ENCODE measurements at regions not wholly inside any gene's neighbourhood (a gene's known extent, or its start where the extent isn't known, plus 50 kb on each side); places are given as distances from the start of the nearest gene placed in this dataset.

DNA sequence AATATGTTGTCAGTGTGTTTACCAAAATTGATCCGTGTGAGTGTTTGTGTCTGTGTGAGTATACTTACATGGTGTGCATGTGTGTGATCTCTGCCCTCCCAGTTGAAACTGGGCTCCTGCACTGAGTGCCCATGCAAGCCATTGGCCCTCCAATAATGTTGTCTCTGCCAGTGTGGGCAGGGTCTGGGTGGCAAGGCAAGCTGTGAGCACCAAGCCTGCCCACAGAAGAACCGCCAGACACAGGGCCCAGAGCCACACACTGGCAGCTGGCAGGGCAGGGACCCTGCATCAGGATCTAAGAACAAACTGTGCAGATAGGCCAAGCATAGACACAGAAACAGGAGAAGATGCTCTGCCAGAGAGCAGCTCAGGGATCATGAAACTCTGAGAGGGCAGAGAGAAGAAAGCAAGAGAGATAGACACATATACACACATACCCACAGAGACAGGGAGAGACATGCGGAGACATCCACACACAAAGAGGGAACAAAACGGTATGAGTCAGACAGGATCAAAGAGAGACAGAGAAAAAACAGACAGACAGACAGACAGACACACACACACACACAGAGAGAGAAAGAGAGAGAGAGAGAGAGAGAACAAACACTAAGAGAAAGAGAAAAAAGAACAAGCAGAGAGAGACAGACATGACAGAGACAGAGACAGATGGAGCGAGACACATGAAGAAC, 555.0 kb downstream of the MID1IP1 start:
- no peak for DNase-seq

DNA sequence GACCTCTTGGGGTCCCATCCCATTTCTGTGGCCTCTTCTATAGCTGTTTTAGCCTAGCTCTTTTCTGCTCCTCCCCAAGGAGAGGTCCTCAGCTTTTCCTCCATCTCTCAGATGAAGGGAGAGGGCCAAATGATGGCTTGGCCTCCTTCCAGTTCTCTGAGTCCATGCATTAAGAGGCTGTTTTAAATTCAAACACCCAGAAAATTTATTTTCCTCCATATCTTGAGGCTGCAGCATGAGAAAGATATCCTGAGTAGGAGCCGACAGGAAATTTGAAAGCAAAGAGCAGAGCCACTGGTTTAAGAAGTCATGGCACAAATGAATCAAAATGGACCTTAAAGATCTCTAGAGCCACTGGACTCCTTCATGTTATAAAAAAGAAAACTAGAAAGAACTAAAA, 558.8 kb downstream of the MID1IP1 start:
- DNase-seq, result no peak

DNA sequence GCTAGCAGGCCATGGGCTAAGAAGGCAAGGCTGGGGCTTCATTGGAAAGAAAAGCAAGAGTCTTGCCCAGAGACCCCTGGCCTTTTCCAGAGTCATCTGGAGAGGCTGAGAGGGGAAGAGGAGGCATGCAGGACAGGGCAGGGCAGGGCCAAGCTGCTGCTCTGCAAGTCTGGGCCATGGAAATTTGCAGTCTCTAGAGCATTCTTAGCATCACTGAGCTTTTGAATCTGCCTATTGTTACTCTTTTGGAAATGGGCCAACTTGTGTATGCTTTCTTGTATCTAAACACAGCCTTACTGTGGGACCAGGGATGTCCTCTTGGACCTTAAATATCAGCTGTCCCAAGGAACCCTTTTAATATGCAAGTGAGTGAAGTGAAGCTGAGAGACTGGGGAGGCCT, 560.5 kb downstream of the MID1IP1 start:
- DNase-seq, result no peak

DNA sequence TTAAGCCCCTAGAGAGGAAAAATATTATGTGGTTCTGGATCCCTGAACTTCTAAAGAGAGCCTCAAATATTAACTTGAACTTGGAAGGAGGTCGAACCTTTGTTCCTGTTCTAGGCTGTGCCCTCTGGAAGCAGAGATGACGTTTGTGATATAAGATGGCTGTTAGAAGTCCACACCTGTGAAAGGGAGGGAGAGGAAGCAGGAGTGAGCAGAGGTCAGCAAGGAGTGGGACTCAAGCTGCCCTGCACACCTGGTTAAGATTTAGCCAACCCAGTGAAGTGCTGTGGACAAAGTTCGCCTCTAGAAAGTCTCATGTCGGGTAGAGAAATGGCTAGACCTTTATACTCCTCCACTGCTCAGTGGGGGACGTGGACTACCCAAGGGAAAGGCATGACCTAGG, 566.2 kb downstream of the MID1IP1 start:
- no peak for DNase-seq

- no peak for DNase-seq
These were observed 570.9 kb downstream of the MID1IP1 start for GRCh38 chrX:39372115-39372514.

DNA sequence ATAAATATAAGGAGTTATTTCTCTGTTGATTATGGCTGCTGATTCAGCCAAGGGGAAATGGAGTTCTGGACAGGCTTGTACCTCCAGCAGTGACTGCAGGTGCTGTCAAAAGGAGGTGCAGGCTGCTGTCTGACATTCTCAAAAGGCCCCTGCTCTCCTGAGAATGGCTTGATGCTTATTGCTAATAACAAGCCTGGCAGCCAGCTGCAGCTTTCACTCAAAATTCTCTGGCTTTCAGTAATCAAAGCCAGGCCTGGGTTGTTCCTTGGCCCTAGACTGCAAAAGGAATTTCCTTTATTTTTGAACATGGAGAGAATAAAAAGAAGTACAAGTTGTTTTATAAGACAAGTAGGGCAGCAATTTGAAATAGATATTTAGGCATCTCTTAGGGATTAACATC, 575.9 kb downstream of the MID1IP1 start:
- DNase-seq, result no peak

GRCh38 chrX:39377773-39378172, 576.5 kb downstream of the MID1IP1 start:
- no peak for DNase-seq

DNA sequence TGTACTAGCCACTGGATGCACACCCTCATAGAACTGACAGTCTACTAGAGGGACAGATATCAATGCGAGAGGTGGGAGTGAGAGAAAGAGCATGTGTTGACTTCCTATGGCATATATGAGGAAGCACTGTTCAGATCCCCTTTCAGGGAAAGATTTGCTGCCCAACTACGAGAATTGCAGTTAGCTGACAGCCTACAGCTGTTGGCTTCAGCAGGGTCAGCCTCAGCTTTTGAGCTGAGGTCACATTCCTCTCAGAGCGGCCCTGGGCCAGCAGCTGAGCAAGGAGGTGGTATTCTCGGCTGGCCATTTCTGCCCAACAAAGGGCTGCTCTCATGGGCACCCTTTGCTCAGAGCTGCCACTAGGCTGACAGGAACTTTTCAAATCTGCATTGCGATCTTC, 580.2 kb downstream of the MID1IP1 start:
- no peak for DNase-seq

DNA sequence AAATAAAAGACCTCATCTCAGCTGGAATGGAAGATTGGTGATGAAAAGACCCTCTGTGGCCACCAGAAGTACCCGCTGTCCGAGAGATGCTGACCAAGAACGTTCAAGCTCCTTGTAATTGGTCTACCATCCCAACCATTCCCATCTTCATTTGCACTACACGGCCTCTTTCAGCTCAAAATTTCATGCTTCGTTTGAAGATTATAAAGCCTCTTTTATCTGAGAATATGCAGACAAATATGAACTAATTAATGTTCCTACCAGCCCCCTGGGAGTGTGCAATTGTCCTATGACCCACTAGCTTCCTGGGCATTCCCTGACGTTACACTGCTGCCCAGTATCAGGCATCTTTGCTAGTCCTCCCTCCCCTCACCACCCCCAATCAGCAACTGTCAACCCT, 583.7 kb downstream of the MID1IP1 start:
- no peak for DNase-seq

GRCh38 chrX:39388730-39389129, 587.5 kb downstream of the MID1IP1 start:
- no peak for DNase-seq

GRCh38 chrX:39396358-39396995, 595.2 kb downstream of the MID1IP1 start:
- DNase-seq, result no peak

- no peak for DNase-seq
These were observed 596.4 kb downstream of the MID1IP1 start for GRCh38 chrX:39397561-39398199.

DNA sequence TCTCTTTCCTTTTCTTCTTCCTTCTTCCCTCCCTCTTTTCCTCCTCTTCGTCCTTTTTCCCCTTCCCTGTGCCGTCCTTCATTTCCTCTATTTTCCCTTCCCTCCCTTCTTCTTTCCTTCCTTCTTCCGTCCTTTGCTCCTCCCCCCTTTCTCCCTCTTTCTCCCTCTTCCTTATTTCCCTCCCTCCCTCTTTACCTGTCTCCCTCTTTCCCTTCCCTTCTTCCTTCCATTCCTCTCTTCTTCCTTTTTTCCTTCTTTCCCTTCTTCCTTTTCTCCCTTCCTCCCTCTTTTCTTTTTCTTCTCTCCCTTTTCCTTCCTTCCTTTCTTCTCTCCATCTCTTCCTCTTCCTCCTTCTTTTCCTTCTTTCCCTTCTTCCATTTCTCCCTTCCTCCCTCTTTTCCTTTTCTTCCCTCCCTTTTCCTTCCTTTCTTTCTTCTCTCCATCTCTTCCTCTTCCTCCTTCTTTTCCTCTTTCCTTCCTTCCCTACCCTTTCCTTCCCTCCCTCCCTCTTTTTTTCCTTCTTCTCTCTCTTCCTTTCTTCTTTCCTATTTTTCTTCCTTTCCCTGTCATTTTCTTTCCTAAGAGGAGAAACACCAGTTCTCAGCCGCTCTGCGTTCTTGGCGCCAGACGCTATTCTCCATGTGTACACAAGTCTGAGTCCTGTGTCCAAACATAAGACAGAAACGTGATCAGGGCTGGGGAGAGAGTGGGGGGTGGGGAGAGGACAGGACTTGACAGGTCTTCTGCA, 597.1 kb downstream of the MID1IP1 start:
- no peak for DNase-seq

- DNase-seq, result no peak
These were observed 597.7 kb downstream of the MID1IP1 start for GRCh38 chrX:39398963-39399261.

DNA sequence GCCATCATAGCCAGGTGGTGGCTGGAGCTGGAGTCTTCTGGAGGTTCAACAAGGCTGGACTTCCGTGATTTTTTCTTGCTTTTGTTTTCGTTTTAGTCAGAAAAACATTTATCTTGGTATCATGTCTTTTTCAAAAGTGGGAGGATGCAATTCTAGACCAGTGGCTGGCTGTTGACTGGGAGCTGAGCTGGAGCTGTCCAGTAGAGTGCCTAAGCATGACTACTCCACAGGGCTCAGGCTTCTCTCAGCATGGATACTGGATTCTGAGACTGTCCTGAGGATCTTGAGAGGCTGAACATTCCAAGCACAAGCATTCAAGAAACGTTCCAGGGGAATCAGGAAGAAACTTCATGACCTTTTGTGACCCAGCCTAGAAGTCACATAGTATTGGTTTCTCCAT, 598.1 kb downstream of the MID1IP1 start:
- DNase-seq, result no peak

DNA sequence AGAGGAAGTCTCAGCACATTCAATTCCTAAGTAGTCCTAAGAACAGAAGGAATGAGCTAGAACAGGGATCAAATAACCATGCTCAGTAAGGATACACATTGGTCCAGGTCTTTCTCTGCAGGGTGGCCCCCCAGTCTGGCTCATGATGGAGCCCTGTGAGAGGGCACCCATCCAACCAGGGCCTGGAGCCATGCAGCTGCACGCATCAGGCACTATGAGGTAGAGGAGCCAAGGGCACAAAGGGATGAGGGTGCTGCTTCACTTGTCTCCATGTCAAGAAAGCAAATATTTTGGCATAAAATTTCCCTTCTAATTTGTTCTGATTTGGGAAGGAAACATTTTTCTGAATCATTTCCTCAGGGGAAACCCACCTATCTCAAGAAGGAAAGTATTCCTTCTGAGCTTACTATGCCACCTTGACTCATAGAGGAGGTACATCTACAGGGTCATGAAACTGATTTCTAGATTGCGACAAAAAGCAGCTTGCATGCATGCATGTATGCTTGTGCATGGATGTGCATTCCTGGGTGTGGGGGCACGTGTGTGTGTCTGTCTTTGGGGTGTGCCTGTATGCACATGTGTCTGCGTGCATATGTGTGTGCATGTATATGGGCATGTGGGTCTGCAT, 600.3 kb downstream of the MID1IP1 start:
- DNase-seq, result no peak

DNA sequence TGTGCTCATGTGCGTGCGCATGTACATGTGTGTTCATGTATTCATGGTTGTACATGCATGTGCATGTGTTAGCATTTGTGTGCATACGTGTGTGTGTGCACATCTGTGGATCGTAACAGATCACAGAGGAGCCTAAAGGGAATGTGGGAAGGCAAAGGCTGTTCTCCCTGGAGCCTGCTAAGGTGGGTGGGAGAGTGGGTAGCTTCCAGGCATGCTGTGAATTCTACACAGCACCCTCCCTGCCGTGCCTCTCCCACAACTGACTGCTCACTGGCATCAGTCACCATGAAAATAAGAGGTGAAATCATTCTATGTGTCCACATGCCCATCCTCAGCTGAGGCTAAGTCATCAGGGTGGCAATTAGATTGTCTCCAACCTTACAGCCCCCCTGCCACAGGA, 600.9 kb downstream of the MID1IP1 start:
- no peak for DNase-seq

DNA sequence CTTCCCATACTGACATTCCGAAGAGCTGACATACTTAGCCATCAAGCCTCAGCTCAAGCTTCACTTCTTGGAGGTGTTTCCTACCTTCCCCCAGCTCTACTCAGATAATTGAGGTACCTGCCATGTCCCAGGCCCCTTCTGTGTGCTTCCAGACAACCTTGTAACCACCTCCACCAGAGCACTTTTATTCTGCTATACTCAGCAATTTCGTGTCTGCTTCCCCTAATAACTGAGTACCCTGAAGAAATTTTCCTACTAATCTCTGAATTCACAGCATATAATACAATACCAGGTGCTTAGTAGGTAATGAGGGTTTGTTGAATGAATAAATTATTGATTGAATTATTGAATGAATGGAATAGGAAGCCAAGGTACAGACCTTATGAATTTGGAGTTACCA, 605.5 kb downstream of the MID1IP1 start:
- DNase-seq, result no peak

DNA sequence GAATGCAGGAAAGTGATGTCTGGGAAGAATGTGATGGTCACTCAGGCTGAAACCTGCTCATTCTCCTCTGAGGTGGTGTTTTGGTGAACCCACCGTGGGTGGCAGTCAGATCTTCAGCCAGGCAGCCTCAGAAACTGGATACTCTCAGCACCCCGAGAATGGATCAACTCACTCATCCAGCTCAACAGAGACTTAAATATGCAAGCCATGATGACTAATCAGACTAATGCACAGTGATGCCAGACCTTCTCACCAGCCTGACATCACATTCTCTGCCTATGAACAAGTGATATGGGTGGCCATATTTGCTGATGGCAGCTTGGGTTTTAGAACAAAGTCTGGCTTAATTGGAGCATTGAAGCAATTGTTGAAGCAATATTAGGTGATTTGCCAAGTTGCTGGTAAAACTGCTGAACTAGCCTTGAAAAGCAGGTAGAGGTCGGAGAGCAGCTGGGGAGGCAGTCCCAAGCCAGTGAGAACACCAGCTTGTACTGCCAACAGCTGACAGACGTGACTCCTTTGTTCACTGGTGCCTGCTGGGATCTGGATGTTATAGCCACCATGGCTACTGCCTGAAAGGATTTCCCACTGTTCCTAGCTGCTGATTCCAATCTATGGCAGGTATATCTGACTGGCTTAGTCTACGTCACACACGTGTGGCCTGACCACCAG, 608.1 kb downstream of the MID1IP1 start:
- DNase-seq, result peak; percentile 28

- no peak for DNase-seq
These were observed 613.1 kb downstream of the MID1IP1 start for GRCh38 chrX:39414290-39414854.

GRCh38 chrX:39416547-39417260, 615.4 kb downstream of the MID1IP1 start:
- no peak for DNase-seq

- DNase-seq, result no peak
These were observed 617.0 kb downstream of the MID1IP1 start for GRCh38 chrX:39418254-39418704.

Measured in activated CD4-positive, alpha-beta T cell treated with anti-CD3 and anti-CD28 coated beads for 48 hours (primary cell).